Small intestine (tissue), 7 donors: ENCODE measurements at regions not wholly inside any gene's neighbourhood (a gene's known extent, or its start where the extent isn't known, plus 50 kb on each side); places are given as distances from the start of the nearest gene placed in this dataset.

Experiments used
- DNase-seq, 2 donors: peaks; one replicate each; pipeline versions ENCODE4 v3.0.0 to v3.0.0-alpha.2; 2013
- FAIRE-seq: peaks from 2 replicates; lab custom pipeline; 2012; peaks lifted over from hg19 to GRCh38; lab: Jason Lieb, UNC
- H3K27ac ChIP-seq, 3 donors: one replicate each; pipeline ENCODE4 v1.5.1; 2013; ENCODE audit warnings: low read length in 2 of 3, mild to moderate bottlenecking in 2 of 3, control low read depth in 1 of 3, inconsistent platforms in 1 of 3, low read depth in 1 of 3, moderate library complexity in 1 of 3
- H3K27me3 ChIP-seq, 3 donors: one replicate each; pipeline ENCODE4 v1.6.1; 2013; ENCODE audit warnings: low read length in 3 of 3, inconsistent platforms in 1 of 3; ENCODE audit not compliant: control insufficient read depth in 3 of 3, insufficient read depth in 3 of 3
- H3K36me3 ChIP-seq, 3 donors: one replicate each; pipeline ENCODE4 v1.6.1; 2013; ENCODE audit warnings: low read length in 3 of 3, inconsistent platforms in 1 of 3, low read depth in 1 of 3, mild to moderate bottlenecking in 1 of 3, moderate library complexity in 1 of 3; ENCODE audit not compliant: control insufficient read depth in 3 of 3, insufficient read depth in 2 of 3
- H3K4me1 ChIP-seq, 3 donors: one replicate each; pipeline ENCODE4 v1.6.1; 2013; ENCODE audit warnings: low read length in 2 of 3, inconsistent platforms in 1 of 3, low read depth in 1 of 3, mild to moderate bottlenecking in 1 of 3, moderate library complexity in 1 of 3; ENCODE audit not compliant: control insufficient read depth in 3 of 3, insufficient read depth in 2 of 3
- H3K4me3 ChIP-seq, 3 donors: one replicate each; pipeline ENCODE4 v1.5.1; 2013; ENCODE audit warnings: low read length in 3 of 3, control low read depth in 1 of 3, inconsistent platforms in 1 of 3, low read depth in 1 of 3, mild to moderate bottlenecking in 1 of 3, moderate library complexity in 1 of 3
- H3K9me3 ChIP-seq, 2 donors: one replicate each; pipeline ENCODE4 v1.6.1; 2013; ENCODE audit warnings: low read depth in 1 of 2, low read length in 1 of 2; ENCODE audit not compliant: control insufficient read depth in 2 of 2, insufficient read depth in 1 of 2
- WGBS, 3 donors: extraction: QIAGEN DNeasy Blood & Tissue Kit; methylation state at CpG; one replicate each; pipeline ENCODE4 v1.1.7; 2013; 5-methylcytosine and 5-hydroxymethylcytosine counted together
- donor health status: healthy with polysubstance abuse.
- donor health status: control.
- donor health status: control.
- donor health status: Bipolar disorder and iron deficiency.
- donor health status: healthy.

DNA sequence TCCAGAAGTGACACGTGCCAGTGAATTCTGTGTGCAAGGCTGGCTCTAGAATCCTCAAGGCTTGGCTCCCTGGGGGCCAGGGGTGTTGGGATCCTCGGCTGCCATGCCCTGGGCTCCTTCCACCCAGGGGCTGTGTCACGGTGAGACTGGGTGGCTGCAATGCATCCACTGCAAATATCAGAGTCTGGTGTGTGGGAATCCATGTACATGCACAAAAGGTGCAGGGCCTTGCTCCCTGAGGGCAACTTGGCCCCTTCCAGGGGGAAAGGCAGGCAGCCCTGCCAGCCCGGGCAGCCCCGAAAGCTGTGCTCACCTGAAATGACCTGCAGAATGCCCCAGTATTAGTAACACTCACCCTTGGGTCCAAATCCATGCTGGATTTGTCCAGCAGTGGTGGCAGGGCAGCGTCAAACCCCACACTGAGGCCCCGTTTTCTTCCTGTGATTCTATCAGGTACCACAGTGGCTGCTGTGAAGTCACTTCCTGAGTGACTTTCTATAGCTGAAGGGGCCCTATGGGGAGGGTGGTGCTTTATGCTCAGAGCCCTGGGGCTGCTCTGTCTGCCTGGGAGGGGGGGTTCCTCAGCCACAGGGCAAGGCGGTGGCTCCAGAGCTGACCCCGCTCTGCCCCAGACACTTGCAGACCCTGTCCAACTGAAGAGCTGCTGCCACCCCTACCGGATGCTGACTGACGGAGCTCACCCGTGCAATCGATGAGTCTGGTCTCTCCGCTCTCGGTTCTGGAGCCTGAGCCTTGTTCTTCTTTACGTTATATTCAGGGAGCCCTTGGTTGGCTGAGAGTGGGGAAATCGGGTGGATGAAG lies 317.7 kb downstream of the GLRX3 start:
- Histone ChIP-seq H3K36me3 (no peaks in the 10 kb centered on the region), H3K4me3 (no peak overlapping the region), H3K27ac (no peak overlapping the region), H3K27me3 (no peaks in the 10 kb centered on the region), H3K4me1 (no peaks in the 10 kb centered on the region), H3K9me3 (no peaks in the 10 kb centered on the region)
- FAIRE-seq: no peak
- no peak for DNase-seq
- WGBS, 3 donors: 79 to 81% (median 79%) methylated on average over 17 of the region's 17 CpGs

DNA sequence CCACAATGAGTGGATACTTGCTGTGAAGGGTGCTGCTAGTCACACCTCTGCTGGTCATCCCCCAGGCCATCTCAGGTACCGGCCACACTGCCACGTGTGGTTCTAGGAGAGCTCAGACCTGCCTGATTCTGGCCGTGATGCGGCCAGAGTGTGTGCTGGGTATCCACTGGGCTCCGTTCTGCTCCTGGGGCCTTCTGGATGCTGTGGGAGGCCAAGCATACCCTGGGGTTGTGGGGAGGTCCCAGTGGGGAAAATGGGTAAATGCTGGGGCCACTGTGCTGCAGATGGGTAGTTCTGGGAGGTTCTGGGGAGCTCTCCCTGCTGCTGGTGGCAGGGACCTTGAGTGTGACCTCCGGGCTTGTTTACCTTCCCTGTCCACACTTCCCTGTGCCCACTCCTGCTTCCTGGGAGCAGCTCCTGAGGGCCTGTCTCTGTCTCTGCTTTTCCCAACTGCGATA lies 318.4 kb downstream of the GLRX3 start:
- no peaks in the 10 kb centered on the region for H3K36me3 ChIP-seq
- no peaks in the 10 kb centered on the region for H3K9me3 ChIP-seq
- no peaks in the 10 kb centered on the region for H3K4me1 ChIP-seq
- no peak overlapping the region for H3K27ac ChIP-seq
- H3K4me3 ChIP-seq: no peak overlapping the region
- FAIRE-seq (no peak), DNase-seq (no peak)
- 82 to 87% (median 84%) methylated on average over 7 of the region's 7 CpGs for WGBS, 3 donors
- H3K27me3 ChIP-seq: no peaks in the 10 kb centered on the region

GRCh38 chr10:130455111-130455695 lies 319.0 kb downstream of the GLRX3 start:
- Histone ChIP-seq H3K36me3 (no peaks in the 10 kb centered on the region), H3K9me3 (no peaks in the 10 kb centered on the region), H3K4me3 (no peak overlapping the region), H3K27me3 (no peaks in the 10 kb centered on the region), H3K27ac (no peak overlapping the region), H3K4me1 (no peaks in the 10 kb centered on the region)
- 80 to 86% (median 80%) methylated on average over 9 of the region's 9 CpGs for WGBS, 3 donors
- no peak for DNase-seq
- no peak for FAIRE-seq

DNA sequence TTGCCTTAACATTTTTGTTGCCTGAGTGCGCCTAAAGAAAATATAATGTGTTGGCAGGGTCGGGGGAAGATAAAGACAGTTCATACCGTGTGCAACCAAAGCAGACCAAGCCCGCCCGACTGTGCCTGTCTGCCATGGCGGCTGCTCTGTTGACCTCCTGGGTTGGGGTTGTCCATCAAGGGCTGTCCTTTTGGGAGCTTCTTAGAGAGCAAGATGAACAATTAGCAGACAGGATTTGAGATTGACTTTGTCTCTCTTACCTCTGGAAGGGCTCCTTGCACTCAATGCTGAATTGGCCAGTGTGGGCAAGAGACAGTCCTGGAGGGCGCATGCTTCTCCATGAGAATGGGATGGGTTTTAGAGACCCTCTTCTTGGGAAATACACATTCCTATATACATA lies 319.6 kb downstream of the GLRX3 start:
- DNase-seq: no peak
- Histone ChIP-seq H3K4me1 (no peaks in the 10 kb centered on the region), H3K27me3 (no peaks in the 10 kb centered on the region), H3K4me3 (no peak overlapping the region), H3K36me3 (no peaks in the 10 kb centered on the region), H3K27ac (no peak overlapping the region), H3K9me3 (no peaks in the 10 kb centered on the region)
- WGBS, 3 donors: 94% methylated on average over 7 of the region's 7 CpGs
- no peak for FAIRE-seq

- no peak for DNase-seq
- no peaks in the 10 kb centered on the region for H3K36me3 ChIP-seq
- WGBS, 3 donors: 70 to 78% (median 73%) methylated on average over 6 of the region's 6 CpGs
- H3K4me3 ChIP-seq: no peak overlapping the region
- H3K4me1 ChIP-seq: no peaks in the 10 kb centered on the region
- FAIRE-seq: no peak
- no peaks in the 10 kb centered on the region for H3K9me3 ChIP-seq
- H3K27ac ChIP-seq: no peak overlapping the region
- no peaks in the 10 kb centered on the region for H3K27me3 ChIP-seq
These were observed 320.4 kb downstream of the GLRX3 start for GRCh38 chr10:130456616-130457015.

- WGBS, 3 donors: 73 to 86% (median 81%) methylated on average over 4 of the region's 4 CpGs
- H3K27ac ChIP-seq: no peak overlapping the region
- no peaks in the 10 kb centered on the region for H3K4me1 ChIP-seq
These were observed 322.3 kb downstream of the GLRX3 start for GRCh38 chr10:130458509-130458908.

DNA sequence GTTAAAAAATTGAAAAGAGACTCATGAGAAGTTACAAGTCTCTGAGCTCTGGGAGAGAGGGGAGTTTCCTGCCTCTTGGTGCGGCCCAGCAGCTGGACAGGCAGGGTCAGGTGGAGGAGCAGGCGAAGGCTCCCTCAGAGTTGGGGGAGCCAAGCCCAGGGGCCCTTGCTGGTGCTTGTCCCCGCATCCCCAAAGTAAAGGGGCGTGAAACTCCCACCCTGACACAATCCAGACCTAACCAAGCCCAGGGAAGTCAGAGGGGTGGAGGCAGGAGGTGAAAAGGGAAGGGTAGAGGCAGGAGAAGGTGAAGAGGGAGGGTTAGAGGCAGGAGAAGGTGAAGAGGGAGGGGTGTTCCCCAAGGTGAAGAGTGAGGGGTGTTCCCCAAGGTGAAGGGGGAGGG lies 322.8 kb downstream of the GLRX3 start:
- Histone ChIP-seq H3K4me1 (no peaks in the 10 kb centered on the region), H3K36me3 (no peaks in the 10 kb centered on the region), H3K9me3 (no peaks in the 10 kb centered on the region), H3K27me3 (no peaks in the 10 kb centered on the region), H3K4me3 (no peak overlapping the region), H3K27ac (no peak overlapping the region)
- FAIRE-seq (no peak), DNase-seq (no peak)
- 49 to 69% (median 68%) methylated on average over 4 of the region's 4 CpGs for WGBS, 3 donors

More at GRCh38 chr10:130458509-130458908, 322.3 kb downstream of the GLRX3 start:
- no peak for FAIRE-seq
- no peak for DNase-seq
- H3K36me3 ChIP-seq: no peaks in the 10 kb centered on the region
- H3K4me3 ChIP-seq: no peak overlapping the region
- H3K27me3 ChIP-seq: no peaks in the 10 kb centered on the region
- H3K9me3 ChIP-seq: no peaks in the 10 kb centered on the region

DNA sequence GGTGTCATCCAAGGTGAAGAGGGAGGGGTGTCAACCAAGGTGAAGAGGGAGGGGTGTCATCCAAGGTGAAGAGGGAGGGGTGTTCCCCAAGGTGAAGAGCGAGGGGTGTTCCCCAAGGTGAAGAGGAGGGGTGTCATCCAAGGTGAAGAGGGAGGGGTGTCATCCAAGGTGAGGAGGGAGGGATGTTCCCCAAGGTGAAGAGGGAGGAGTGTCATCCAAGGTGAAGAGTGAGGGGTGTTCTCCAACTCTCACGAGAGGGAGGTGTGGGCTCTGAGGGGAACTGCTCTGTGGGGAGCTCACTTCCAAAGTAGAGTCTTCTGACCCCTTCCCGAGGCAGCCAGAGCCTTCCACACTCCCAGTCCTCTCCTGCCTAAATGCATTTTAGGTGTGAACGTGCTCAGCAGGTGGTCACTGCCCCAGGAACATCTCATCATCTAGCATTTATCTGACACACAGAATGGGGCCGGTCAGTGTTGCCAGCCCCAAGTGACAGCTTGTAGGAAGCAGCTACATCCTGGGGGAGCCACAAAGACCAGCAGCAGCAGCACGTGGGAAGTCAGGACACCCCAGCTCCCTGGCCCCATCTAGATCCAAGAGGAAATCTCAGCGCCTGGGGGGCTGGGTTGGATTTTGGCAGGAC lies 323.8 kb downstream of the GLRX3 start:
- WGBS, 3 donors: 61 to 63% (median 61%) methylated on average over 7 of the region's 7 CpGs
- Histone ChIP-seq H3K27ac (no peak overlapping the region), H3K27me3 (no peaks in the 10 kb centered on the region), H3K9me3 (no peaks in the 10 kb centered on the region), H3K4me1 (no peaks in the 10 kb centered on the region), H3K36me3 (no peaks in the 10 kb centered on the region), H3K4me3 (no peak overlapping the region)
- DNase-seq (no peak), FAIRE-seq (no peak)
